Spleen (tissue), 11 donors: ENCODE measurements at regions not wholly inside any gene's neighbourhood (a gene's known extent, or its start where the extent isn't known, plus 50 kb on each side); places are given as distances from the start of the nearest gene placed in this dataset.

Source experiments
- DNase-seq: peaks from one replicate; pipeline ENCODE4 v3.0.0-alpha.2; 2020
- H3K27ac ChIP-seq, 8 donors: fragments of 200-600 bp; sonication (generic) in 7 of 8; 1 replicate in 4 of 8; 2 replicates in 4 of 8; pipeline versions ENCODE4 v1.5.0 to v1.8.0; 2016 to 2021; ENCODE audit warnings: inconsistent platforms in 4 of 8, mild to moderate bottlenecking in 4 of 8, moderate library complexity in 1 of 8
- H3K27me3 ChIP-seq, 7 donors: fragments of 200-600 bp; sonication (generic) in 6 of 7; replicated peaks in 1 of 7; 1 replicate in 4 of 7; 2 replicates in 3 of 7; pipeline versions ENCODE4 v1.5.0 to v1.8.0; 2016 to 2021; ENCODE audit warnings: inconsistent platforms in 3 of 7, mild to moderate bottlenecking in 1 of 7
- H3K36me3 ChIP-seq, 6 donors: fragments of 200-600 bp; sonication (generic) in 5 of 6; 1 replicate in 4 of 6; 2 replicates in 2 of 6; pipeline versions ENCODE4 v1.5.0 to v1.8.0; 2016 to 2021; ENCODE audit warnings: inconsistent platforms in 2 of 6
- H3K4me1 ChIP-seq, 6 donors: fragments of 200-600 bp; sonication (generic) in 5 of 6; 1 replicate in 3 of 6; 2 replicates in 3 of 6; pipeline versions ENCODE4 v1.5.0 to v1.8.0; 2016 to 2021; ENCODE audit warnings: inconsistent platforms in 3 of 6
- H3K4me3 ChIP-seq, 8 donors: fragments of 200-600 bp; sonication (generic) in 7 of 8; 1 replicate in 4 of 8; 2 replicates in 4 of 8; pipeline versions ENCODE4 v1.5.0 to v1.8.0; 2016 to 2021; ENCODE audit warnings: inconsistent platforms in 4 of 8, mild to moderate bottlenecking in 4 of 8, moderate library complexity in 2 of 8
- H3K9me3 ChIP-seq, 8 donors: fragments of 200-600 bp; sonication (generic) in 7 of 8; 1 replicate in 4 of 8; 2 replicates in 4 of 8; pipeline versions ENCODE4 v1.5.0 to v1.8.0; 2016 to 2021; ENCODE audit warnings: inconsistent platforms in 4 of 8
- POLR2A ChIP-seq, 3 donors: fragments of 450-650 bp; IDR thresholded peaks; one replicate each; pipeline ENCODE4 v1.5.1; 2017; ENCODE audit warnings: antibody characterized with exemption in 3 of 3, mild to moderate bottlenecking in 1 of 3
- POLR2AphosphoS5 ChIP-seq, 3 donors: sonication (generic); formaldehyde crosslinking; IDR thresholded peaks; one replicate each; pipeline ENCODE4 v1.5.1; 2017; ENCODE audit warnings: antibody characterized with exemption in 3 of 3
- WGBS, 5 donors: extraction: QIAGEN DNeasy Blood & Tissue Kit in 3 of 5; methylation state at CpG; one replicate each; pipeline versions ENCODE4 v1.1.5 to v1.1.7; 2013 to 2018; 5-methylcytosine and 5-hydroxymethylcytosine counted together
- intact Hi-C: fragments of 100-400 bp; cut with DNase I; formaldehyde crosslinking; loops from one replicate; pipeline ENCODE4 v1.15.0; 2023; ENCODE audit warnings: low total_unique reads
- TF ChIP-seq, protein P1 (sequence below), 11 experiments: fragments of 200-600 bp in 7 of 11; fragments of 450-650 bp in 4 of 11; sonication (generic) in 4 of 11; IDR thresholded peaks in 8 of 11; conservative IDR thresholded peaks in 3 of 11; 1 replicate in 7 of 11; 2 replicates in 4 of 11; pipeline versions ENCODE4 v1.4.0 to v1.8.0; 2016 to 2021; ENCODE audit warnings: antibody characterized with exemption in 11 of 11, inconsistent platforms in 4 of 11, mild to moderate bottlenecking in 1 of 11
- donor health status: healthy with polysubstance abuse.
- donor health status: DM: no; HTN: no; CAD: no; lungs with moderate emphysema.
- donor health status: DM: no; HTN: no; CAD: no.
- donor health status: Bipolar disorder and iron deficiency.
- donor health status: healthy.
- donor health status: DM: no; HTN: no; CAD: no.
- donor health status: DM: yes; HTN: yes; CAD: no.

DNA sequence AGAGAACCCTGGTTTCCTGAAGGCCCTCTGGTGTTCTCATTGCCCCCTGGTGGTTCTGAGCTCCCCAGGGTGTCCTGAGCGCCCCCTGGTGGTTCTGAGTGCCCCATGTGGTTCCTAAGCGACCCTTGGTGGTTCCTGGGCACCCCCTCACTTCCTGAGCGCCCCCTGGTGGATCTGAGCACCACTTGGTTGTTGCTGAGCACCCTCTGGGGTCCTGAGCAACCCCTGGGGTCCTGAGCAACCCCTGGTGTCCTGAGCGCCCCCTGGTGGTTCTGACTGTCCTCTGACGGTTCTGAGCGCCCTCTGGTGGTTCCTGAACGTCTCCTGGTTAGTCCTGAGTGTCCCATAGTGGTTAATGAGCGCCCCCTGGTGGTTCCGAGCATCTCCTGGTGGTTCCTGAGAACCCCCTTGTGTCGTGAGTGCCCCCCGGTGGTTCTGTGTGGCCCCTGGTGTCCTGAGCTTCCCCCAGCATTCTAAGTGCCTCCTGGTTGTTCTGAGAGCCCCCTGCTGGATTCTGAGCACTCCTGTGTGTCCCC is 568.3 kb downstream of the TMEM121 start:
- intact Hi-C loops: no loop called here
- H3K27ac ChIP-seq: no peak overlapping the region

DNA sequence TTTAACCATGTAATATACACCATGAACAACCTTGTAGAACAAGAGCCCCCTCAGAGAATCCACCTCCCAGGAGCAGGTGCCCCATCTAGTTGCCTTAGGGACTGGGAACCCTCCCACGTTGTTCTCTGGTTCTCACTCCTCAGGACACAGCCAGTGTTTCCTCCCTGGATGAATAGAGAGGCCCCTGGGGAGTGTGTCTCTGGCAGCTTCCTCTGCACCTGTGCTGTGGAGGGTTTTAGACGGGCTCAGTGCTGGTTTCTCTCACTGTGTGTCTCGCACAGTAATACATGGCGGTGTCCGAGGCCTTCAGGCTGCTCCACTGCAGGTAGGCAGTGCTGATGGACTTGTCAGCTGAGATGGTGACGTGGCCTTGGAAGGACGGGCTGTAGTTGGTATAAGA is 581.3 kb downstream of the TMEM121 start:
- no peak for DNase-seq
- no peak overlapping the region for H3K4me3 ChIP-seq
- H3K9me3 ChIP-seq: no peaks in the 10 kb centered on the region
- no peaks in the 10 kb centered on the region for H3K36me3 ChIP-seq
- no peaks in the 10 kb centered on the region for H3K4me1 ChIP-seq
- WGBS, 5 donors: 65% methylated on average over 7 of the region's 7 CpGs; no CpG with 5 or more reads in 4 of the 5 donors
- no peaks in the 10 kb centered on the region for H3K27me3 ChIP-seq
- intact Hi-C loops: no loop called here
- H3K27ac ChIP-seq: no peak overlapping the region
- TF ChIP-seq POLR2A (IDR thresholded peaks at IDR 0.05): no peak
- no peak for TF ChIP-seq POLR2AphosphoS5 (IDR thresholded peaks at IDR 0.05)
- TF ChIP-seq, protein P1, sequence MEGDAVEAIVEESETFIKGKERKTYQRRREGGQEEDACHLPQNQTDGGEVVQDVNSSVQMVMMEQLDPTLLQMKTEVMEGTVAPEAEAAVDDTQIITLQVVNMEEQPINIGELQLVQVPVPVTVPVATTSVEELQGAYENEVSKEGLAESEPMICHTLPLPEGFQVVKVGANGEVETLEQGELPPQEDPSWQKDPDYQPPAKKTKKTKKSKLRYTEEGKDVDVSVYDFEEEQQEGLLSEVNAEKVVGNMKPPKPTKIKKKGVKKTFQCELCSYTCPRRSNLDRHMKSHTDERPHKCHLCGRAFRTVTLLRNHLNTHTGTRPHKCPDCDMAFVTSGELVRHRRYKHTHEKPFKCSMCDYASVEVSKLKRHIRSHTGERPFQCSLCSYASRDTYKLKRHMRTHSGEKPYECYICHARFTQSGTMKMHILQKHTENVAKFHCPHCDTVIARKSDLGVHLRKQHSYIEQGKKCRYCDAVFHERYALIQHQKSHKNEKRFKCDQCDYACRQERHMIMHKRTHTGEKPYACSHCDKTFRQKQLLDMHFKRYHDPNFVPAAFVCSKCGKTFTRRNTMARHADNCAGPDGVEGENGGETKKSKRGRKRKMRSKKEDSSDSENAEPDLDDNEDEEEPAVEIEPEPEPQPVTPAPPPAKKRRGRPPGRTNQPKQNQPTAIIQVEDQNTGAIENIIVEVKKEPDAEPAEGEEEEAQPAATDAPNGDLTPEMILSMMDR (IDR thresholded peaks at IDR 0.05 in 8 of 11, conservative IDR thresholded peaks at IDR 0.05 in 3 of 11): no peak

More for the DNA sequence above, 568.3 kb downstream of the TMEM121 start:
- peak; percentile 81 for DNase-seq
- 40% methylated on average over 11 of the region's 11 CpGs; no CpG with 5 or more reads in 4 of the 5 donors for WGBS, 5 donors
- Histone ChIP-seq H3K4me1 (no peaks in the 10 kb centered on the region), H3K36me3 (no peaks in the 10 kb centered on the region), H3K9me3 (no peaks in the 10 kb centered on the region), H3K4me3 (no peak overlapping the region), H3K27me3 (no peaks in the 10 kb centered on the region)
- no peak for TF ChIP-seq POLR2A (IDR thresholded peaks at IDR 0.05)
- TF ChIP-seq, protein P1 (IDR thresholded peaks at IDR 0.05 in 8 of 11, conservative IDR thresholded peaks at IDR 0.05 in 3 of 11): peak in 3 of 11 experiments; percentile 12 to 27 (median 26)

DNA sequence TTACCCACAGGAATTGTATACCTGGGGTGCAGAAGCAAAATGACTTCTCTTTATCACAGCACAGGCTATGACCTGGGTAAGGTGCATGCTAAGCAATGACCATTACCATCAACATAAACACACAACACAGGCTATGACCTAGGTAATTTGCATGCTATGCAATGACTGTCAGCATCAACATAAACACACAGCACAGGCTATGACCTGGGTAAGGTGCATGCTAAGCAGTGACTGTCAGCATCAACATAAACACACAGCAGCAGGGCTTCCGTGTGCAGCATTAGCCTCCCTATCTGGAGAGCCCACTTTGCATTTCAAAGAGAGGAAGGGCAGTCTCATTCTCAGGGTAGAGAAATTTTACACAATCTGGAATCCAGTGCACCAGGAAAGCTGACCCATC is 583.0 kb downstream of the TMEM121 start:
- DNase-seq: no peak
- H3K27me3 ChIP-seq: no peaks in the 10 kb centered on the region
- TF ChIP-seq POLR2A (IDR thresholded peaks at IDR 0.05) (no peak), POLR2AphosphoS5 (IDR thresholded peaks at IDR 0.05) (no peak)
- TF ChIP-seq, protein P1 (IDR thresholded peaks at IDR 0.05 in 8 of 11, conservative IDR thresholded peaks at IDR 0.05 in 3 of 11): no peak
- no peak overlapping the region for H3K4me3 ChIP-seq
- H3K9me3 ChIP-seq: no peaks in the 10 kb centered on the region
- H3K36me3 ChIP-seq: no peaks in the 10 kb centered on the region
- H3K27ac ChIP-seq: no peak overlapping the region
- 83% methylated on average over 1 of the region's 1 CpG; no CpG with 5 or more reads in 4 of the 5 donors for WGBS, 5 donors
- H3K4me1 ChIP-seq: no peaks in the 10 kb centered on the region
- intact Hi-C loops: no loop called here

DNA sequence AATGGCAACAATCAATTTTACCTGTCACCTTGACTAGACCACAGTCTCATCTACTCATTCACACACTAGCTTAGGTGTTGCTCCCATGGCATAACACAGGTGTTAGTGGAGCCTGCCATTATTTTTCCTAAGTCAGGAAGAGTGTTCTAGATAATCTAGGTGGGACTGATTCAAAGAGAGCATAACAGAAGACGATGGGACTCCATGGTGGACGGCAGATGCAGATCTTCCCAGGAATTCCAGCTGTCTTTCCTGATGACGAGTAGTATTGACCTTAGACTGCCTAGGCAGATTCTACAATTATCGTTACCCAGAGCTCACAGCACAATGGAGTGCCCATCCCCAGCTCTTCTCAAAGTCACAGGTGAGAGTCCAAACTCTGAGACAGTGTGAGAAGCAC is 589.0 kb downstream of the TMEM121 start:
- Histone ChIP-seq H3K27me3 (peaks cover 0 to 8% (median 0%) of the 10 kb centered on the region in 7 donors), H3K36me3 (no peaks in the 10 kb centered on the region), H3K4me3 (no peak overlapping the region), H3K9me3 (no peaks in the 10 kb centered on the region), H3K27ac (no peak overlapping the region), H3K4me1 (peaks cover 0 to 5% (median 0%) of the 10 kb centered on the region in 6 donors)
- no peak for TF ChIP-seq POLR2A (IDR thresholded peaks at IDR 0.05)
- TF ChIP-seq, protein P1 (IDR thresholded peaks at IDR 0.05 in 8 of 11, conservative IDR thresholded peaks at IDR 0.05 in 3 of 11): no peak
- DNase-seq: no peak
- intact Hi-C loops: no loop called here
- WGBS, 5 donors: 56 to 67% (median 58%) methylated on average over 4 of the region's 4 CpGs
